ENCODE measurements at regions not wholly inside any gene's neighbourhood (a gene's known extent, or its start where the extent isn't known, plus 50 kb on each side); places are given as distances from the start of the nearest gene placed in this dataset.

GRCh38 chr15:62775932-62776331 is 266.6 kb upstream of the TPM1 start:
- TF ChIP-seq, protein P1, sequence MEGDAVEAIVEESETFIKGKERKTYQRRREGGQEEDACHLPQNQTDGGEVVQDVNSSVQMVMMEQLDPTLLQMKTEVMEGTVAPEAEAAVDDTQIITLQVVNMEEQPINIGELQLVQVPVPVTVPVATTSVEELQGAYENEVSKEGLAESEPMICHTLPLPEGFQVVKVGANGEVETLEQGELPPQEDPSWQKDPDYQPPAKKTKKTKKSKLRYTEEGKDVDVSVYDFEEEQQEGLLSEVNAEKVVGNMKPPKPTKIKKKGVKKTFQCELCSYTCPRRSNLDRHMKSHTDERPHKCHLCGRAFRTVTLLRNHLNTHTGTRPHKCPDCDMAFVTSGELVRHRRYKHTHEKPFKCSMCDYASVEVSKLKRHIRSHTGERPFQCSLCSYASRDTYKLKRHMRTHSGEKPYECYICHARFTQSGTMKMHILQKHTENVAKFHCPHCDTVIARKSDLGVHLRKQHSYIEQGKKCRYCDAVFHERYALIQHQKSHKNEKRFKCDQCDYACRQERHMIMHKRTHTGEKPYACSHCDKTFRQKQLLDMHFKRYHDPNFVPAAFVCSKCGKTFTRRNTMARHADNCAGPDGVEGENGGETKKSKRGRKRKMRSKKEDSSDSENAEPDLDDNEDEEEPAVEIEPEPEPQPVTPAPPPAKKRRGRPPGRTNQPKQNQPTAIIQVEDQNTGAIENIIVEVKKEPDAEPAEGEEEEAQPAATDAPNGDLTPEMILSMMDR (IDR thresholded peaks at IDR 0.05), result no peak
- no peak for TF ChIP-seq POLR2A (IDR thresholded peaks at IDR 0.05)

All from body of pancreas (tissue), 4 donors.